Heart left ventricle (tissue), 16 donors: ENCODE measurements at regions not wholly inside any gene's neighbourhood (a gene's known extent, or its start where the extent isn't known, plus 50 kb on each side); places are given as distances from the start of the nearest gene placed in this dataset.

Source experiments
- ATAC-seq, 4 donors: fragments of 200-7000 bp; cut with Tn5 transposase; one replicate each; pipeline ENCODE4 v1.9.1; 2020 to 2022; ENCODE audit warnings: moderate library complexity in 4 of 4, mild to moderate bottlenecking in 3 of 4, moderate number of reproducible peaks in 1 of 4
- DNase-seq, 5 donors: peaks; one replicate each; pipeline ENCODE4 v3.0.0-alpha.2; 2020
- H3K27ac ChIP-seq, 12 donors: fragments of 200-600 bp; sonication (generic) in 4 of 12; one replicate each; pipeline versions ENCODE4 v1.5.0 to v1.8.0; 2016 to 2022; ENCODE audit warnings: mild to moderate bottlenecking in 2 of 12
- H3K27me3 ChIP-seq, 9 donors: fragments of 200-600 bp; sonication (generic) in 2 of 9; one replicate each; pipeline versions ENCODE4 v1.5.1 to v1.8.0; 2016 to 2022; ENCODE audit warnings: mild to moderate bottlenecking in 3 of 9
- H3K36me3 ChIP-seq, 9 donors: fragments of 200-600 bp; sonication (generic) in 2 of 9; one replicate each; pipeline versions ENCODE4 v1.5.0 to v1.8.0; 2018 to 2022; ENCODE audit warnings: mild to moderate bottlenecking in 2 of 9
- H3K4me1 ChIP-seq, 12 donors: fragments of 200-600 bp; sonication (generic) in 4 of 12; one replicate each; pipeline versions ENCODE4 v1.5.0 to v1.8.0; 2016 to 2022; ENCODE audit warnings: mild to moderate bottlenecking in 3 of 12
- H3K4me3 ChIP-seq, 12 donors: fragments of 200-600 bp; sonication (generic) in 4 of 12; one replicate each; pipeline versions ENCODE4 v1.5.0 to v1.8.0; 2017 to 2022; ENCODE audit warnings: mild to moderate bottlenecking in 9 of 12, moderate library complexity in 4 of 12
- H3K9me3 ChIP-seq, 12 donors: fragments of 200-600 bp; sonication (generic) in 4 of 12; one replicate each; pipeline versions ENCODE4 v1.5.0 to v1.8.0; 2016 to 2022; ENCODE audit warnings: mild to moderate bottlenecking in 1 of 12
- CTCF ChIP-seq, 12 donors: fragments of 200-600 bp; sonication (generic) in 4 of 12; IDR thresholded peaks; one replicate each; pipeline versions ENCODE4 v1.5.0 to v1.8.0; 2018 to 2022; ENCODE audit warnings: antibody characterized with exemption in 12 of 12, mild to moderate bottlenecking in 5 of 12
- POLR2A ChIP-seq, 2 donors: fragments of 450-650 bp; IDR thresholded peaks; one replicate each; pipeline ENCODE4 v1.6.1; 2017; ENCODE audit warnings: antibody characterized with exemption in 2 of 2, mild to moderate bottlenecking in 2 of 2, moderate library complexity in 2 of 2
- WGBS, 4 donors: extraction: QIAGEN DNeasy Blood & Tissue Kit in 2 of 4; methylation state at CpG; one replicate each; pipeline versions ENCODE4 v1.1.5 to v1.1.7; 2013 to 2018; 5-methylcytosine and 5-hydroxymethylcytosine counted together
- intact Hi-C, 10 donors: fragments of 100-400 bp; cut with DNase I; formaldehyde crosslinking; loops; one replicate each; pipeline versions ENCODE4 v1.11.1 to v1.14.2; 2022
- donor health status: ischemic (EF 13 %, LVEDD 7.1; RV severe dilation, severe dysfunction).
- donor health status: healthy with polysubstance abuse.
- donor health status: DM: no; HTN: yes; CAD: no.
- donor health status: DM: no; HTN: no; CAD: no.
- donor health status: ischemic (EF 25% LVEDD 6.9; RV normal size, moderate dysfunction).
- donor health status: ischemic (EF 25% LVEDD 5.7; RV mildly dilated, moderate dysfunction).
- donor health status: healthy.
- donor health status: DM: yes; HTN: yes; CAD: no.
- donor health status: ischemic (EF 35%, LVEDD 5.7; RV mildly dilated, moderate dysfunction).
- donor health status: nonischemic (EF 11% LVEDD 7.7; RV severe dilation, severe dysfunction).
- donor health status: DM: yes; HTN: yes; CAD: no.
- donor health status: PGD.
- donor health status: ischemic (EF 29% LVEDD 5.4; RV normal size, mild dysfunction).
- donor health status: nonischemic (EF 23%, LVEDD 6.1; RV moderate dilation, normal function).

GRCh38 chr4:127001933-127002332, 630.8 kb upstream of the INTU start:
- intact Hi-C loops, result no loop called here
- Histone ChIP-seq H3K4me3 (no peak overlapping the region), H3K4me1 (no peaks in the 10 kb centered on the region), H3K27me3 (no peaks in the 10 kb centered on the region), H3K9me3 (no peaks in the 10 kb centered on the region), H3K27ac (no peak overlapping the region), H3K36me3 (no peaks in the 10 kb centered on the region)
- WGBS, 4 donors, result 73 to 75% (median 74%) methylated on average over 2 of the region's 2 CpGs
- ATAC-seq, result no peak
- no peak for DNase-seq
- TF ChIP-seq CTCF (IDR thresholded peaks at IDR 0.05) (no peak), POLR2A (IDR thresholded peaks at IDR 0.05) (no peak)

GRCh38 chr4:127006446-127006877, 626.3 kb upstream of the INTU start:
- Histone ChIP-seq H3K4me3 (no peak overlapping the region), H3K36me3 (no peaks in the 10 kb centered on the region), H3K27me3 (no peaks in the 10 kb centered on the region), H3K4me1 (no peaks in the 10 kb centered on the region), H3K9me3 (no peaks in the 10 kb centered on the region), H3K27ac (no peak overlapping the region)
- ATAC-seq (no peak), DNase-seq (no peak)
- no peak for TF ChIP-seq POLR2A (IDR thresholded peaks at IDR 0.05)
- intact Hi-C loops, result no loop called here

- ATAC-seq (no peak), DNase-seq (no peak)
- WGBS, 4 donors, result 77 to 83% (median 79%) methylated on average over 3 of the region's 3 CpGs
- Histone ChIP-seq H3K4me1 (no peaks in the 10 kb centered on the region), H3K27me3 (no peaks in the 10 kb centered on the region), H3K9me3 (no peaks in the 10 kb centered on the region), H3K4me3 (no peak overlapping the region), H3K36me3 (no peaks in the 10 kb centered on the region), H3K27ac (no peak overlapping the region)
- no peak for TF ChIP-seq CTCF (IDR thresholded peaks at IDR 0.05)
- no peak for TF ChIP-seq POLR2A (IDR thresholded peaks at IDR 0.05)
- intact Hi-C loops, result no loop called here
Measured at GRCh38 chr4:127007305-127007704, 625.5 kb upstream of the INTU start.

GRCh38 chr4:127012549-127012948, 620.2 kb upstream of the INTU start:
- Histone ChIP-seq H3K4me1 (no peaks in the 10 kb centered on the region), H3K36me3 (no peaks in the 10 kb centered on the region), H3K4me3 (no peak overlapping the region), H3K27me3 (no peaks in the 10 kb centered on the region), H3K27ac (no peak overlapping the region), H3K9me3 (no peaks in the 10 kb centered on the region)
- TF ChIP-seq CTCF (IDR thresholded peaks at IDR 0.05) (no peak), POLR2A (IDR thresholded peaks at IDR 0.05) (no peak)
- ATAC-seq, result no peak
- intact Hi-C loops, result no loop called here
- DNase-seq, result no peak

- intact Hi-C loops, result no loop called here
- Histone ChIP-seq H3K4me1 (no peaks in the 10 kb centered on the region), H3K36me3 (no peaks in the 10 kb centered on the region), H3K9me3 (no peaks in the 10 kb centered on the region), H3K27me3 (no peaks in the 10 kb centered on the region), H3K4me3 (no peak overlapping the region), H3K27ac (no peak overlapping the region)
- WGBS, 4 donors, result 61 to 70% (median 64%) methylated on average over 5 of the region's 5 CpGs
- ATAC-seq (no peak), DNase-seq (no peak)
- TF ChIP-seq POLR2A (IDR thresholded peaks at IDR 0.05) (no peak), CTCF (IDR thresholded peaks at IDR 0.05) (no peak)
Measured at GRCh38 chr4:127015667-127016117, 617.1 kb upstream of the INTU start.
